ENCODE measurements at regions not wholly inside any gene's neighbourhood (a gene's known extent, or its start where the extent isn't known, plus 50 kb on each side); places are given as distances from the start of the nearest gene placed in this dataset.

DNA sequence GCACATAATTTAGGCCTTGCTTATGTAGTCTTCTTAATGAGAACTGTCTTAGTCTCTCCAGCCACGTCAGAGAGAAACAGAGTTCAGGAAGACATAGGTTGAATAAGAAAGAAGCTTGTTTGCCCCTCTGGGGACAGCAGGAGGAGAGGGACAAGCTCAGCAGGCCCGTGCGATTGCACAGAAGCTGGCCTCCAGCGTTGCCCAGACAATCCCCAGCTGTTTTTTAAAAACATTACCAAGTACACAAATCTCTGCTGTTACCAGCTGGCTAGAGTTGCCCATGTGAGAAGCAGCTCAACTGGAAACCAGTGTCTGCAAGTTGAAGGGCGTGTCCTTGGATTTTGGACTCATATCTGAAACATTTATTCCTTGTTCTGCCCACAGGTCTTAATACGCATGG, 232.6 kb downstream of the EFCAB11 start:
- no peaks in the 10 kb centered on the region for H3K27me3 Mint-ChIP-seq
- peak overlapping the region; percentile 58 for H3K4me3 Mint-ChIP-seq
- peak overlapping the region; percentile 95 for H3K27ac Mint-ChIP-seq
- H3K4me1 Mint-ChIP-seq, result peaks cover 62% of the 10 kb centered on the region
- H3K4me1 ChIP-seq (ENCODE audit: control insufficient read depth in 2 of 2, insufficient read depth in 2 of 2, low read length in 2 of 2), result peaks cover 59 to 62% of the 10 kb centered on the region in 2 donors
- intact Hi-C loops (cut with micrococcal nuclease), result loop anchor here (1.0 to 5.0 kb wide), 10 partner anchors 21 to 535 kb away; partner anchors contain the start of gene FOXN3
- peak overlapping the region; percentile 48 for H3K9ac ChIP-seq (ENCODE audit: low read length)
- H3K9me3 ChIP-seq (ENCODE audit: control extremely low read depth in 1 of 3, control insufficient read depth in 2 of 3, insufficient read depth in 1 of 3, low read length in 2 of 3), result peaks cover 0 to 19% (median 0%) of the 10 kb centered on the region in 3 donors
- no peaks in the 10 kb centered on the region for H4K20me1 ChIP-seq (ENCODE audit: control insufficient read depth, insufficient read depth, low read length, poor library complexity, severe bottlenecking)
- TF ChIP-seq EZH2 (IDR thresholded peaks at IDR 0.05; ENCODE audit: borderline replicate concordance, insufficient read depth, low read depth, low read length, poor library complexity, severe bottlenecking), result no peak
- no peak for TF ChIP-seq CTCF (IDR thresholded peaks at IDR 0.05)
- no peaks in the 10 kb centered on the region for H3K36me3 ChIP-seq (replicated peaks in 1 of 2; ENCODE audit: control extremely low read depth in 1 of 2, control insufficient read depth in 1 of 2, extremely low read depth in 1 of 2, insufficient read depth in 2 of 2, low read length in 1 of 2)
- CTCF ChIA-PET, result interaction anchor here (0.6 to 2.1 kb wide), 9 partner anchors 13 to 386 kb away, joined by 3 to 21 read pairs (median 4); no protein-coding TSS in a partner anchor
- peak overlapping the region; percentile 93 to 95 for H3K27ac ChIP-seq (ENCODE audit: low read length in 2 of 2)
- peak; percentile 50 for DNase-seq
- no peaks in the 10 kb centered on the region for H3K79me2 ChIP-seq (ENCODE audit: control insufficient read depth, insufficient read depth, low read length)
- peak overlapping the region; percentile 73 for H3K4me2 ChIP-seq (replicated peaks; ENCODE audit: low read depth, low read length, poor library complexity, severe bottlenecking)
- no peaks in the 10 kb centered on the region for H3K27me3 ChIP-seq (replicated peaks in 1 of 4; ENCODE audit: control extremely low read depth in 1 of 4, control insufficient read depth in 3 of 4, insufficient read depth in 4 of 4, low read length in 3 of 4)
- WGBS (ENCODE audit: insufficient coverage), result 56% methylated on average over 3 of the region's 6 CpGs
- H3K9me3 Mint-ChIP-seq (ENCODE audit: insufficient read depth), result peaks cover 2% of the 10 kb centered on the region
- peak overlapping the region in 1 of 5 experiments; percentile 21 for H3K4me3 ChIP-seq (ENCODE audit: control extremely low read depth in 1 of 5, extremely low read depth in 1 of 5, insufficient read depth in 1 of 5, low read depth in 2 of 5, low read length in 4 of 5)
- ATAC-seq (ENCODE audit: low read depth), result no peak
- POLR2A ChIA-PET, result interaction anchor here (0.6 to 1.4 kb wide), 3 partner anchors 9 to 307 kb away, joined by 4 to 6 read pairs (median 5); no protein-coding TSS in a partner anchor
- H2AFZ ChIP-seq (ENCODE audit: insufficient read depth, low read depth, low read length, poor library complexity, severe bottlenecking), result peak overlapping the region; percentile 67

All from B cell (primary cell).